HG03175 (cell line): ENCODE measurements at regions not wholly inside any gene's neighbourhood (a gene's known extent, or its start where the extent isn't known, plus 50 kb on each side); places are given as distances from the start of the nearest gene placed in this dataset.
"Not testable (repeated sequence)": the region's sequence is repeated elsewhere in the genome, so short reads cannot be mapped to it uniquely, and the experiment has no call there.

Experiments
- ATAC-seq: cut with Tn5 transposase; IDR thresholded peaks from one replicate; pipeline ENCODE4 v1.9.1; 2021; ENCODE audit warnings: mild to moderate bottlenecking, moderate library complexity; ENCODE audit not compliant: unreplicated experiment

GRCh38 chr7:69219381-69219780 is 378.9 kb upstream of the AUTS2 start:
- no peak for ATAC-seq

GRCh38 chr7:69225259-69225943 is 372.9 kb upstream of the AUTS2 start:
- no peak for ATAC-seq

- no peak for ATAC-seq
Observed at GRCh38 chr7:69228212-69228811, 370.0 kb upstream of the AUTS2 start.

- ATAC-seq, result no peak
Observed at GRCh38 chr7:69232445-69233376, 365.6 kb upstream of the AUTS2 start.

- no peak for ATAC-seq
Observed at GRCh38 chr7:69237541-69237940, 360.7 kb upstream of the AUTS2 start.

GRCh38 chr7:69243016-69243415 is 355.3 kb upstream of the AUTS2 start:
- no peak for ATAC-seq

- no peak for ATAC-seq
Observed at GRCh38 chr7:69244701-69245100, 353.6 kb upstream of the AUTS2 start.

GRCh38 chr7:69245646-69246045 is 352.6 kb upstream of the AUTS2 start:
- no peak for ATAC-seq

GRCh38 chr7:69246758-69247157 is 351.5 kb upstream of the AUTS2 start:
- ATAC-seq, result no peak

GRCh38 chr7:69248382-69248828 is 349.9 kb upstream of the AUTS2 start:
- not testable (repeated sequence) for ATAC-seq

- no peak for ATAC-seq
Observed at GRCh38 chr7:69250958-69251357, 347.3 kb upstream of the AUTS2 start.

- ATAC-seq, result no peak
Observed at GRCh38 chr7:69254643-69255042, 343.6 kb upstream of the AUTS2 start.

GRCh38 chr7:69256634-69257081 is 341.6 kb upstream of the AUTS2 start:
- no peak for ATAC-seq

GRCh38 chr7:69257592-69257991 is 340.7 kb upstream of the AUTS2 start:
- ATAC-seq, result no peak

GRCh38 chr7:69259445-69259844 is 338.8 kb upstream of the AUTS2 start:
- no peak for ATAC-seq

- no peak for ATAC-seq
Observed at GRCh38 chr7:69260023-69260422, 338.3 kb upstream of the AUTS2 start.

- no peak for ATAC-seq
Observed at GRCh38 chr7:69263550-69263949, 334.7 kb upstream of the AUTS2 start.

- ATAC-seq, result no peak
Observed at GRCh38 chr7:69269806-69270205, 328.5 kb upstream of the AUTS2 start.

GRCh38 chr7:69272101-69272500 is 326.2 kb upstream of the AUTS2 start:
- ATAC-seq, result no peak

GRCh38 chr7:69276011-69276729 is 322.1 kb upstream of the AUTS2 start:
- ATAC-seq, result no peak

GRCh38 chr7:69277366-69277765 is 320.9 kb upstream of the AUTS2 start:
- no peak for ATAC-seq
